Keratinocyte (primary cell): ENCODE measurements at regions not wholly inside any gene's neighbourhood (a gene's known extent, or its start where the extent isn't known, plus 50 kb on each side); places are given as distances from the start of the nearest gene placed in this dataset.

Experiments used
- CTCF ChIP-seq, 3 experiments: IDR thresholded peaks in 1 of 3; conservative IDR thresholded peaks in 1 of 3; optimal IDR thresholded peaks in 1 of 3; 2 replicates in 2 of 3; 3 replicates in 1 of 3; pipeline versions ENCODE3 to v1.5.1; 2011; ENCODE audit warnings: low read length in 3 of 3, mild to moderate bottlenecking in 3 of 3, moderate library complexity in 2 of 3, control low read depth in 1 of 3, inconsistent platforms in 1 of 3; ENCODE audit not compliant: insufficient read depth in 2 of 3; ENCODE audit errors: extremely low read depth in 1 of 3
- EZH2 ChIP-seq: IDR thresholded peaks from one replicate; pipeline ENCODE4 v1.6.1; 2012; ENCODE audit warnings: inconsistent platforms, mild to moderate bottlenecking, low read length, moderate library complexity

DNA sequence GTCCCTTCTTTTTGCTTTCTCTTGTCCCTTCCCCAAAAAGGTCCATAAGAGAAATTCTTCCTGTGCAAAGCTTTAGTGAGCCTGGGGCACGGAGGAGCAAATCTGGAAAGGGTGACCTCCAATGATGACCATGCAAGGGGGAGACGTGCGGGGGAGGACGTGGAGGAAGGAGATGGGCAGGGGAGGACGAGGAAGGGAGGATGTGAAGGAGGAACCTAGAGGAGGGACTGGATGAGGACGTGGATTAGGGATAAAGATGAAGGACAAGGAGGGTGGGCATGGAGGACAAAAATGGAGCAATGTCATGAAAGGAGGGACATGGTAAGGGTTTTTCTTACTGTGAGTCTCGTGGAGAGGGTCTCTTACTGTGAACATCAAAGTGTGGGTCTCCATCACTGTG is 139.5 kb downstream of the ERMARD start:
- TF ChIP-seq CTCF (optimal IDR thresholded peaks at IDR 0.05 in 1 of 3, IDR thresholded peaks at IDR 0.05 in 1 of 3, conservative IDR thresholded peaks at IDR 0.05 in 1 of 3; ENCODE audit: extremely low read depth in 1 of 3, insufficient read depth in 2 of 3, low read length in 3 of 3) (no peak), EZH2 (no peak)
